HCT116 (cell line): ENCODE measurements at regions not wholly inside any gene's neighbourhood (a gene's known extent, or its start where the extent isn't known, plus 50 kb on each side); places are given as distances from the start of the nearest gene placed in this dataset.

Experiments
- ATAC-seq: fragments of 200-7000 bp; cut with Tn5 transposase; 2 replicates; pipeline ENCODE4 v1.9.1; 2020; ENCODE audit warnings: mild to moderate bottlenecking, moderate library complexity
- BruUV-seq: library from RNA; stranded (reverse); fragments of 400-500 nt; replicated peaks from 2 replicates; lab custom pipeline; 2021; lab: Mats Ljungman, UMichigan
- CTCF ChIA-PET: fragments of 300-600 bp; sonication (Branson Sonifier 250); formaldehyde crosslinking; loops from one replicate; lab custom pipeline; 2021; ENCODE audit warnings: antibody characterized with exemption; lab: Charles Lee
- POLR2A ChIA-PET: fragments of 300-600, 350-600 bp; sonication (Branson Sonifier 250); formaldehyde crosslinking; loops from one replicate; lab custom pipeline; 2021; ENCODE audit warnings: antibody characterized with exemption; lab: Charles Lee
- RAD21 ChIA-PET, 2 experiments: fragments of 300-600 bp; sonication (Branson Sonifier 250); formaldehyde crosslinking; loops; one replicate each; lab custom pipeline; 2023; ENCODE audit warnings: low total read pairs in 2 of 2; ENCODE audit not compliant: uncharacterized antibody in 2 of 2, unreplicated experiment in 2 of 2, low non-redundant PET in 1 of 2; lab: Charles Lee
- DNase-seq: peaks from one replicate; pipeline ENCODE4 v3.0.0-alpha.2; 2010; ENCODE audit warnings: low read depth, low spot score
- H2AFZ ChIP-seq: fragments of 200-600 bp; shearing (Covaris generic), sonication (generic); 2 replicates; pipeline ENCODE4 v1.6.1; 2017; ENCODE audit warnings: low read depth, mixed run types, mixed read lengths, antibody characterized with exemption, low read length; ENCODE audit not compliant: poor library complexity, severe bottlenecking
- H3K27ac ChIP-seq: 2 replicates; pipeline ENCODE4 v1.5.1; 2012; ENCODE audit warnings: low read depth, low read length
- H3K27me3 ChIP-seq: fragments of 200-600 bp; sonication (generic); 2 replicates; pipeline ENCODE4 v1.6.1; 2016; ENCODE audit warnings: mixed run types, low read length, mixed read lengths; ENCODE audit not compliant: insufficient read depth
- H3K36me3 ChIP-seq, 2 experiments: fragments of 200-500 bp in 1 of 2; fragments of 200-600 bp in 1 of 2; sonication (Bioruptor generic) in 1 of 2; sonication (generic) in 1 of 2; 2 replicates each; pipeline versions ENCODE4 v1.5.1 to v1.6.1; 2014 to 2016; ENCODE audit warnings: low read length in 2 of 2, inconsistent platforms in 1 of 2, mixed read lengths in 1 of 2, mixed run types in 1 of 2; ENCODE audit not compliant: insufficient read depth in 2 of 2, control insufficient read depth in 1 of 2
- H3K4me1 ChIP-seq, 2 experiments: fragments of 200-600 bp in 1 of 2; sonication (generic) in 1 of 2; 2 replicates each; pipeline versions ENCODE4 v1.5.1 to v1.6.1; 2012 to 2017; ENCODE audit warnings: low read length in 2 of 2, inconsistent platforms in 1 of 2, mild to moderate bottlenecking in 1 of 2, mixed read lengths in 1 of 2, mixed run types in 1 of 2, moderate library complexity in 1 of 2; ENCODE audit not compliant: insufficient read depth in 2 of 2, control insufficient read depth in 1 of 2
- H3K4me2 ChIP-seq: fragments of 200-600 bp; sonication (generic); 2 replicates; pipeline ENCODE4 v1.6.1; 2017; ENCODE audit warnings: mixed run types, low read length, mixed read lengths
- H3K4me3 ChIP-seq, 2 experiments: fragments of 200-600 bp in 1 of 2; sonication (generic) in 1 of 2; replicated peaks in 1 of 2; 2 replicates each; pipeline ENCODE4 v1.5.1; 2011 to 2016; ENCODE audit warnings: low read length in 2 of 2, control low read depth in 1 of 2, low read depth in 1 of 2, mild to moderate bottlenecking in 1 of 2, mixed read lengths in 1 of 2, mixed run types in 1 of 2
- H3K79me2 ChIP-seq: fragments of 200-600 bp; sonication (generic); 2 replicates; pipeline ENCODE4 v1.6.1; 2017; ENCODE audit warnings: mild to moderate bottlenecking, mixed run types, low read length, moderate library complexity, mixed read lengths; ENCODE audit not compliant: insufficient read depth
- H3K9ac ChIP-seq: fragments of 200-600 bp; sonication (generic); 2 replicates; pipeline ENCODE4 v1.6.1; 2016; ENCODE audit warnings: low read length, mixed read lengths
- H3K9me2 ChIP-seq: fragments of 200-600 bp; sonication (generic), shearing (Covaris generic); 2 replicates; pipeline ENCODE4 v1.6.1; 2017; ENCODE audit warnings: mixed run types, mild to moderate bottlenecking, moderate library complexity; ENCODE audit not compliant: insufficient read depth
- H3K9me3 ChIP-seq, 2 experiments: fragments of 200-500 bp in 1 of 2; fragments of 200-600 bp in 1 of 2; sonication (Bioruptor generic) in 1 of 2; sonication (generic) in 1 of 2; 2 replicates each; pipeline ENCODE4 v1.6.1; 2014 to 2017; ENCODE audit warnings: low read length in 2 of 2, mixed read lengths in 2 of 2, inconsistent platforms in 1 of 2, low read depth in 1 of 2, mild to moderate bottlenecking in 1 of 2, mixed run types in 1 of 2, moderate library complexity in 1 of 2; ENCODE audit not compliant: control insufficient read depth in 1 of 2, insufficient read depth in 1 of 2
- H4K20me1 ChIP-seq: fragments of 200-600 bp; sonication (generic), shearing (Covaris generic); 2 replicates; pipeline ENCODE4 v1.6.1; 2017; ENCODE audit warnings: mixed run types, mild to moderate bottlenecking, moderate library complexity; ENCODE audit not compliant: insufficient read depth
- ATF3 ChIP-seq: IDR thresholded peaks from 2 replicates; pipeline ENCODE4 v1.6.1; 2012
- CBX3 ChIP-seq: IDR thresholded peaks from 2 replicates; pipeline ENCODE4 v1.6.1; 2012; ENCODE audit warnings: low read depth
- CTCF ChIP-seq, 3 experiments: fragments of 200-600 bp in 1 of 3; sonication (generic) in 1 of 3; IDR thresholded peaks in 2 of 3; conservative IDR thresholded peaks in 1 of 3; 2 replicates each; pipeline ENCODE4 v1.5.1; 2012 to 2017; ENCODE audit warnings: low read depth in 2 of 3, low read length in 2 of 3, antibody characterized with exemption in 1 of 3, borderline replicate concordance in 1 of 3, control low read depth in 1 of 3, mild to moderate bottlenecking in 1 of 3, mixed read lengths in 1 of 3, mixed run types in 1 of 3, moderate library complexity in 1 of 3; ENCODE audit not compliant: insufficient read depth in 1 of 3
- ELF1 ChIP-seq: IDR thresholded peaks from 2 replicates; pipeline ENCODE4 v1.6.1; 2012; ENCODE audit warnings: low read depth, borderline replicate concordance
- EZH2 ChIP-seq: fragments of 200-600 bp; sonication (generic); IDR thresholded peaks from 2 replicates; pipeline ENCODE4 v1.6.1; 2017; ENCODE audit warnings: antibody characterized with exemption, mixed run types
- MAX ChIP-seq: IDR thresholded peaks from 2 replicates; pipeline ENCODE4 v1.6.1; 2012
- REST ChIP-seq: IDR thresholded peaks from 2 replicates; pipeline ENCODE4 v1.6.1; 2012; ENCODE audit warnings: low read depth
- SIN3A ChIP-seq: IDR thresholded peaks from 2 replicates; pipeline ENCODE4 v1.6.1; 2012; ENCODE audit warnings: low read depth
- SP1 ChIP-seq: IDR thresholded peaks from 2 replicates; pipeline ENCODE4 v1.6.1; 2012; ENCODE audit warnings: low read depth
- ZBTB33 ChIP-seq: IDR thresholded peaks from 2 replicates; pipeline ENCODE4 v1.6.1; 2011; ENCODE audit warnings: mild to moderate bottlenecking, low read length, moderate library complexity; ENCODE audit not compliant: insufficient replicate concordance; ENCODE audit errors: extremely low read depth
- ZFX ChIP-seq: fragments of 450-650 bp; IDR thresholded peaks from 2 replicates; pipeline ENCODE4 v1.6.1; 2017
- ZNF274 ChIP-seq: fragments of 200-500 bp; sonication (Bioruptor generic); IDR thresholded peaks from 2 replicates; pipeline ENCODE4 v1.6.1; 2014; ENCODE audit warnings: mild to moderate bottlenecking, low read depth, low read length, inconsistent platforms
- intact Hi-C: fragments of 100-400 bp; cut with micrococcal nuclease; formaldehyde crosslinking; loops from 2 replicates; pipeline ENCODE4 v1.10.0; 2022

GRCh38 chr5:158326256-158326655 lies 467.3 kb upstream of the CLINT1 start:
- Histone ChIP-seq H3K4me2 (no peak overlapping the region), H3K4me3 (no peak overlapping the region), H3K9me3 (no peaks in the 10 kb centered on the region), H3K27me3 (no peaks in the 10 kb centered on the region), H3K9me2 (no peaks in the 10 kb centered on the region), H4K20me1 (no peaks in the 10 kb centered on the region), H3K4me1 (no peaks in the 10 kb centered on the region), H3K79me2 (no peaks in the 10 kb centered on the region), H2AFZ (no peak overlapping the region), H3K9ac (no peak overlapping the region), H3K27ac (no peak overlapping the region), H3K36me3 (no peaks in the 10 kb centered on the region)
- TF ChIP-seq ZFX, result no peak
- TF ChIP-seq ZBTB33, result no peak
- no peak for TF ChIP-seq MAX
- TF ChIP-seq EZH2, result no peak
- no peak for TF ChIP-seq CBX3
- TF ChIP-seq ATF3, result no peak
- TF ChIP-seq REST, result no peak
- no peak for TF ChIP-seq ELF1
- no peak for TF ChIP-seq SIN3A
- no peak for TF ChIP-seq CTCF (IDR thresholded peaks at IDR 0.05 in 2 of 3, conservative IDR thresholded peaks at IDR 0.05 in 1 of 3; ENCODE audit: borderline replicate concordance in 1 of 3, insufficient read depth in 1 of 3, low read depth in 2 of 3, low read length in 2 of 3)
- TF ChIP-seq ZNF274, result no peak
- no peak for TF ChIP-seq SP1
- intact Hi-C loops, result no loop called here
- BruUV-seq, result no TSS peak
- DNase-seq, result no peak
- POLR2A ChIA-PET, result no interaction called here
- ATAC-seq, result no peak
- RAD21 ChIA-PET, result no interaction called here
- CTCF ChIA-PET, result no interaction called here
